ENCODE measurements at regions not wholly inside any gene's neighbourhood (a gene's known extent, or its start where the extent isn't known, plus 50 kb on each side); places are given as distances from the start of the nearest gene placed in this dataset.
A peak's percentile ranks its signal among the peaks of the same experiment; 100 is the strongest.
"Not testable (repeated sequence)": the region's sequence is repeated elsewhere in the genome, so short reads cannot be mapped to it uniquely, and the experiment has no call there.

GRCh38 chrX:104513162-104513561 is 52.8 kb upstream of the IL1RAPL2 start:
- DNase-seq: no peak

GRCh38 chrX:104510801-104511200 is 55.2 kb upstream of the IL1RAPL2 start:
- no peak for DNase-seq

- no peak for DNase-seq
Measured at GRCh38 chrX:104502460-104502859, 63.5 kb upstream of the IL1RAPL2 start.

GRCh38 chrX:104488811-104489210 is 77.2 kb upstream of the IL1RAPL2 start:
- no peak for DNase-seq

- DNase-seq: no peak
Measured at GRCh38 chrX:104486691-104487090, 79.3 kb upstream of the IL1RAPL2 start.

- DNase-seq: no peak
Measured at GRCh38 chrX:104482757-104483156, 83.2 kb upstream of the IL1RAPL2 start.

- no peak for DNase-seq
Measured at GRCh38 chrX:104469771-104470170, 96.2 kb upstream of the IL1RAPL2 start.

GRCh38 chrX:104459796-104460195 is 106.2 kb upstream of the IL1RAPL2 start:
- DNase-seq: no peak

- not testable (repeated sequence) for DNase-seq
Measured at GRCh38 chrX:104457130-104457529, 108.9 kb upstream of the IL1RAPL2 start.

GRCh38 chrX:104450316-104450715 is 115.7 kb upstream of the IL1RAPL2 start:
- DNase-seq: no peak

GRCh38 chrX:104445591-104445990 is 120.4 kb upstream of the IL1RAPL2 start:
- no peak for DNase-seq

GRCh38 chrX:104435249-104435648 is 130.8 kb upstream of the IL1RAPL2 start:
- DNase-seq: no peak

- DNase-seq: no peak
Measured at GRCh38 chrX:104432321-104432720, 133.7 kb upstream of the IL1RAPL2 start.

- no peak for DNase-seq
Measured at GRCh38 chrX:104430742-104431119, 135.3 kb upstream of the IL1RAPL2 start.

GRCh38 chrX:104430072-104430741 is 135.8 kb upstream of the IL1RAPL2 start:
- DNase-seq: no peak

GRCh38 chrX:104428231-104428630 is 137.8 kb upstream of the IL1RAPL2 start:
- no peak for DNase-seq

GRCh38 chrX:104427693-104428092 is 138.3 kb upstream of the IL1RAPL2 start:
- no peak for DNase-seq

- DNase-seq: no peak
Measured at GRCh38 chrX:104427073-104427472, 138.9 kb upstream of the IL1RAPL2 start.

GRCh38 chrX:104420907-104421306 is 145.1 kb upstream of the IL1RAPL2 start:
- DNase-seq: no peak

- DNase-seq: no peak
Measured at GRCh38 chrX:104419926-104420325, 146.1 kb upstream of the IL1RAPL2 start.

- DNase-seq: no peak
Measured at GRCh38 chrX:104419211-104419610, 146.8 kb upstream of the IL1RAPL2 start.

GRCh38 chrX:104411800-104412199 is 154.2 kb upstream of the IL1RAPL2 start:
- DNase-seq: peak in 1 of 56 donors; percentile 0

- DNase-seq: no peak
Measured at GRCh38 chrX:104400387-104400786, 145.7 kb upstream of the ESX1 start.

GRCh38 chrX:104392350-104392749 is 137.6 kb upstream of the ESX1 start:
- DNase-seq: no peak

Data from nucleus accumbens (tissue), 56 donors.